ENCODE measurements at regions not wholly inside any gene's neighbourhood (a gene's known extent, or its start where the extent isn't known, plus 50 kb on each side); places are given as distances from the start of the nearest gene placed in this dataset.

DNA sequence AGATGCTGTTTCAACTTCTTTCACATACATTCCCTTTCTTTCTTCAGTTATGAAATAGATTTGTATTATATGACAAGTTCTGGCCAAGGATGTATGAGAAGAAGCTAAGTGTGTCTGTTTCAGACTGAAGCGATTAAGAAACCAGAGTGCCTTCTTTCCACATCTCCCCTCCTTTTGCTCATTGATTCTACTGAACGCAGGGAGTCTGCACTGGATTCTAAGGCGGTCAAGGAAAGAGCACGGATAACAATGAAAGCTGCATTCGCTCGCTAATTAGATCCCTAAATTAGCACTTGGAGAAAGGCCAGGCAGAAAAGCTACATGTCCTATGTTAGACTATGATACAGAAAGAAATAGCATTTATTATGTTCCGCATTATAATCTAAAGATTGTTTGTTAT is 267.7 kb downstream of the HAO1 start:
- DNase-seq (ENCODE audit: low read depth in 3 of 3, low spot score in 2 of 3) = no peak

GRCh38 chr20:7673841-7674240 is 266.4 kb downstream of the HAO1 start:
- DNase-seq (ENCODE audit: low read depth in 3 of 3, low spot score in 2 of 3) = no peak

GRCh38 chr20:7682916-7683315 is 257.3 kb downstream of the HAO1 start:
- DNase-seq (ENCODE audit: low read depth in 3 of 3, low spot score in 2 of 3) = no peak

DNA sequence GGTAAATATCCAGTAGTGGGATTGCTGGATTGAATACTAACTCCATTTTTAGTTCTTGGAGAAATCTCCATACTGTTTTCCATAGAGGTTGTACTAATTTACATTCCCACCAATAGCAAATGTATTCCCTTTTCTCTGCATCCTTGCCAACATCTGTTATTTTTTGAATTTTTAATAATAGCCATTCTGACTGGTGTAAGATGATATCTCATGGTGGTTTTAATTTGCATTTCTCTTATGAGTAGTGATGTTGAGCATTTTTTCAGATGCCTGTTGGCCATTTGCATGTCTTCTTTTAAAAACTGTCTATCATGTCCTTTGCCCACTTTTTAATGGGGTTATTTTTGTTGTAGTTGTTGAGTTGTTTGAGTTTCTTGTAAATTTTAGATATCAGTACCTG is 253.2 kb downstream of the HAO1 start:
- DNase-seq (ENCODE audit: low read depth in 3 of 3, low spot score in 2 of 3) = no peak

DNA sequence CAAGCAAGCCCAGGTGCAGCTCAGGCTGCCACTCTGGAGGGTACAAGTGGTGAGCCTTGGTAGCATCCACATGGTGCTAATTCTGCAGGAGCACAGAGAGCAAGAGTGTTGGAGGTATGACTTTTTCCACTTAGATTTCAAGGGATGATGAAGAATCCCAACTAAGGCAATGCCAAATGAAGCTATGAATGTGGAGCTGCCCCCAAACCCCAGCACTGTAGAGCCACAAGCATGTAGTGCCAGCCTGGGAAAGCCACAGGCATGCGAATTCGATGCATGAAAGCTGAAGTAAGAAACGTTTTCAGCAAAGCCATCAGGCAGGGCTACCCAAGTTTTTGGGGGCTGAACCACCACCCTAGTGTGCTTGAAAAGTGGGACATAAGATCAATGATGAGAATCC is 251.1 kb downstream of the HAO1 start:
- no peak for DNase-seq (ENCODE audit: low read depth in 3 of 3, low spot score in 2 of 3)

DNA sequence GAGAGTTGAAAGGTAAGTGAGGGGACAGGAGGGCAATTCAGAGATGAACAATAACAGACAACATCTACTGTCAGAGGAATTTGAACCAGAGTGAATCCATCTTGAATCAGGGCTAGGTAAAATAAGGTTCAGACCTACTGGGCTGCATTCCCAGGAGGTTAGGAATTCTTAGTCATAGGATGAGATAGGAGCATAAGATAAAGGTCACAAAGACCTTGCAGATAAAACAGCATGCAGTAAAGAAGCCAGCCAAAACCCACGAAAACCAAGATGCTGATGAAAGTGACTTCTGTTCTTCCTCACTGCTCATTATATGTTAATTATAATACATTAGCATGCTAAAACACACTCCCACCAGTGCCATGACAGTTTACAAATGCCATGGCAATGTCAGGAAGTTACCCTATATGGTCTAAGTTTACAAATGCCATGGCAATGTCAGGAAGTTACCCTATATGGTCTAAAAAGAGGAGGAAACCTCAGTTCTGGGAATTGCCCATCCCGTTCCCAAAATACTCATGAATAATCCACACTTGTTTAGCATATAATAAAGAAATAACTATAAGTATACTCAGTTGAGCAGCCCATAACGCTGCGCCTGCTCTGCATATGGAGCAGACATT is 248.5 kb downstream of the HAO1 start:
- no peak for DNase-seq (ENCODE audit: low read depth in 3 of 3, low spot score in 2 of 3)

DNA sequence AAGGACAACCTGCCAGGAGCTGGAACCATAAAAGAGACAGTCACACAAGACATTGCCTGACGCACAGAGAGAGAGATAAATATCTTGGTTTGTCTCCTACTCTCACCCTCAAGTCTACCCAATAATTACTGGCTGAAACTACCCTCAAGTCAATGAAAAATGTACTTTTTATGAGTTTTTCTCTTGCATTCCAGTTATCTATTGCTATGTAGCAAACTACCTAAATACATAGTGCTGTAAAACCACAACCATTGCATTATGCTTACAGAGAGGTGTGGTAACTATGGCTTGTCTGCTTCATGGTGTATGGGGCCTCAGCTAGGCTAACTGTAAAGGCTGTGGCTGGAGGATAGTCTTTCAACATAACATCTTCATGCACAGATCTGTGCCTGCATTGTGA is 247.8 kb downstream of the HAO1 start:
- no peak for DNase-seq (ENCODE audit: low read depth in 3 of 3, low spot score in 2 of 3)

DNA sequence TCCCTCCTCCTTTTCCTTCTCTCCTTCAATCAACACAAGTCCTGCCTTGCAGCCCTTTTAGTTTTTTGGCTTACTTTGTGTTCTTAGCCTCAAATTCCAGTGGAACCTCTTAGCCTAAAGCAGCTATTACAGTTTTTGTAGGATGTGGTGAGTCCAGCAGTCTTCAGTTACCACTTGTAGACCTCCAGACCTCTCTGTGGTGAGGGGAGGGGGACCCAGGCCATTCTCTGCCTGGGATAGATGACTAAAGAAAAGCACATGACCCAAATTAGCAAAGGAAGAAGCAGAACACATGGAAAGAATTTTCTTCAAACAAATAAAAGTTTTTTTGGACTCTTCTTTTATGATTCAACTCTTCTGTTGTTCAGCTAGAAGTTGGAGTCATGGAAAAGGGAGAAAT is 246.5 kb downstream of the HAO1 start:
- no peak for DNase-seq (ENCODE audit: low read depth in 3 of 3, low spot score in 2 of 3)

DNA sequence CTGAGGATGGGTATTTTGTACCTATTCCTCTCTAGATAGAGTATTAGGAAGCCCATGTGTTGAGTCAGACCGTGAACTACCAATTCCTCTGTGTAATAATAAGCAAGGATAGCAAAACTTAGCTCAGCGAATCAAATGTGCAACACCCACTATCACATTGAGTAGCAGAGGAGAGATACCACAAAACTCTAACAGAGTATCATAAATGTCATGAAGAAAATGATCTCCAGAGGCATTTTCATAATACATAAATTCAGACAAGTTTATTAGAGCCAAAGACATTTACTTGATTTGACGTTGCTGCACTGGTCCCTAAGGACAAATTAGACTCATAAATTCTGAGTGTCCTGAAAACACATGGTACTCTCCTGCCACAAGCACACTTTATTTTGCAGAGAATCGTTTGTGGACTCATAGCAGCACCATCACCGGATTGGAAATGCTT is 245.2 kb downstream of the HAO1 start:
- DNase-seq (ENCODE audit: low read depth in 3 of 3, low spot score in 2 of 3) = no peak

DNA sequence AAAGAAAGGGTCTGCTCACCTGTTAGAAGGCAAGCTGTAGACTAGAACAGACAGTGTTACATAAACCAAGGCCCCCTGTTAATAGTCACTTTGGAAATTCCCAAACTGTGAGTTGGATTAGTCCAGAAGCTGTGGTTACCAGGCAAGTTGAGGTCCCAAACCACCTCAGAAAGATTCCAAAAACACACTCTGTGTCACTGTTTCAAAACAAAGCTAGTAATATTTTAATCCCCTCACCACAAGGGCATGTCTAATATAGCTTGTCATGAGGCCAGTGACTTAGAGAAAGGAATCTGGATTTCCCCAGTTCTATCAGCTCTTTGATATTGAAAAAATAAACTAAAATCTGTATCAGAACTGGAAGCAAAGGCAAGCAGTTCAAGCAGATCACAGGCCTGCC is 244.6 kb downstream of the HAO1 start:
- DNase-seq (ENCODE audit: low read depth in 3 of 3, low spot score in 2 of 3) = no peak

DNA sequence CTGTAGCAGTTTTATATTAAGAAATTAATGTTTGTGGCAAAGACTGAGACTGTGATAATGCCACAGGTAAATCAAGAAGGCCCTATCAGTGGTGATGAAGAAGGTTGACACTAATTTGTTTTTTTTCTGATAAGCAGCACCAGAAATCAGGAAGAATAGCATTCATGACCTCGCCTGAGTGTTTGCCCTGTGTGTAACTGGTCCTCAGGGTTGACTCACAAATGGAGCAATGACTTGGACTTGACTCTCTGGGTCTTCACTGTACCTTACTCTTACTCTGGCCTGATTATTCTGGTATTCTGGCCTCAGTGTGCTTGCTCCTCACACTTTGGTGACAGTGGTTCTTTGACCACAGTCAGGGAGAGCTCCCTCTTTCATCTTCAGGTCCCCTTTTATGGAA is 243.9 kb downstream of the HAO1 start:
- DNase-seq (ENCODE audit: low read depth in 3 of 3, low spot score in 2 of 3) = no peak

DNA sequence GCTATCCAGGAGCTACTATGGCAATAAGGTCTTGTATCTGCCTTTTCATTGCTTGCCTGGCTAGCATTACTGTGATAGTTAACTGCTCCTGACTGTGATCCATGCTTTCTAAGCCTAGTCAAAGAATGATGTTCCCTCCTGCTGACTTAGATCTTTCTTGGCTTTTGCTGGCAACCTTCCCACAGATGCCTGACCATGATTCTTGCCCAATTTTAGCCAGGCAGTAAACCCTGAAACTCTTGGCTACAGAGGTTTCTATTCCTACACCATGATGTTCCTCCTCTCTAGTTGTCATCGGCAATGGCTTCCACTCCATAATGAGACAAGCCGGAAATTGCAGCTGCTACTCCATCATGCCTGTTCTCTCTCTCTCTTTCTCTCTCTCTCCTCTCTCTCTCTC is 238.1 kb downstream of the HAO1 start:
- no peak for DNase-seq (ENCODE audit: low read depth in 3 of 3, low spot score in 2 of 3)

- no peak for DNase-seq (ENCODE audit: low read depth in 3 of 3, low spot score in 2 of 3)
Observed at GRCh38 chr20:7703551-7703961, 236.7 kb downstream of the HAO1 start.

GRCh38 chr20:7703996-7704395 is 236.3 kb downstream of the HAO1 start:
- DNase-seq (ENCODE audit: low read depth in 3 of 3, low spot score in 2 of 3) = no peak

- no peak for DNase-seq (ENCODE audit: low read depth in 3 of 3, low spot score in 2 of 3)
Observed at GRCh38 chr20:7708112-7708511, 232.1 kb downstream of the HAO1 start.

DNA sequence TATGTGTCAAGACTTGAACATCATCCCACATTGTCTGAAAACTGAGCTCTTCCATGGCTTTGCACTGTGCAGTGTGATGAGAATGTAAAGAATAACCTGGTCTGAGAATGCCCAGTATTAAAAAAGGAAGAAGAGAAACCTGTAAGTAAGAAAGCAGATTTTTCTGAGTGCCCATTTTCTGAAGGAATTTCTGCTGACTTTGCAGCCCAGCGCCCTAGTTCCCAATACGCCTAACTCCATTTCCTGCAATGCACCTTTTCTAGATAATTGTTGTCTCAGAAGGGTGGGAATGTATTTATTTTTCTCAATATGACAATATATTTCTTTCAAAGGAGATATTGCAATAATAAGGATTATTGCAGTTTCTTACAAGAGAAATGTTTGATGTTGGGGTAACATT is 231.5 kb downstream of the HAO1 start:
- DNase-seq (ENCODE audit: low read depth in 3 of 3, low spot score in 2 of 3) = no peak

GRCh38 chr20:7710440-7710839 is 229.8 kb downstream of the HAO1 start:
- no peak for DNase-seq (ENCODE audit: low read depth in 3 of 3, low spot score in 2 of 3)

DNA sequence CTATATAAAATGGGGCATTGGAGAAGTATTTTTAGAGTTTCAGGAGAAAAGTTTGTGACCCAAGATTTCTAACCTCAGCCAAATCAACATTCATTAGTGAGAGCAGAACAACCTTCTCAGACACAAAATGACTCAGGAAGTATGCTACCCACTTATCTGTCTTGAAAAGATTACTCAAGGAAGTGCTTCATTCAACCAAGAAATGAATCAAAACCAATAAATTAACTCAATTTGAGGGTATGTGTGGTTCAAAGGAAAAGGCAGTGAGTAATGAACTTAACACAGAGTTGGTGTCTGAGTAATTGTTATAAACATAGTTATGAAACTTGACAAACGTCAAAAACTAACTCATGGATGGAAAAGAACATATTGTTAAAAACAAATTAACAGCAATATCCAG is 227.6 kb downstream of the HAO1 start:
- no peak for DNase-seq (ENCODE audit: low read depth in 3 of 3, low spot score in 2 of 3)

DNA sequence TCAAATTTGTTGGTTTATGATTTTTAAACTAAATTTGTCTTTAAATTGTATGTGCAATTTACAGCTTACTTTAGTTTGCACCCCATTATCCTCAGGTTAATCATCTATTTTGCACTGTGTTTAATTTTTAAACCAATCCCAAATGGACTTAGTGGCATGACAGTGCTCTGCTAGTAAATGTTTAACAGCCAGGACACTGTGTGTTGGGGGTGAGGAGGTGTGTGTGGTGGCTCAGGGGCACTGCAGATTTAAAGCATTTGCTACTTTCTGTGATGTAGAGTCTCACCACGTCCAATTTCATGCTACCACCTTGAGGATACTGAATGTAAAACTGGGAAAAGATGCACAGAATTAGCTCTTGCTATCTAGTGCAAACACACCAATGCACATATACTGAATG is 225.7 kb downstream of the HAO1 start:
- peak; percentile 12 to 35 (median 34) for DNase-seq (ENCODE audit: low read depth in 3 of 3, low spot score in 2 of 3)

DNA sequence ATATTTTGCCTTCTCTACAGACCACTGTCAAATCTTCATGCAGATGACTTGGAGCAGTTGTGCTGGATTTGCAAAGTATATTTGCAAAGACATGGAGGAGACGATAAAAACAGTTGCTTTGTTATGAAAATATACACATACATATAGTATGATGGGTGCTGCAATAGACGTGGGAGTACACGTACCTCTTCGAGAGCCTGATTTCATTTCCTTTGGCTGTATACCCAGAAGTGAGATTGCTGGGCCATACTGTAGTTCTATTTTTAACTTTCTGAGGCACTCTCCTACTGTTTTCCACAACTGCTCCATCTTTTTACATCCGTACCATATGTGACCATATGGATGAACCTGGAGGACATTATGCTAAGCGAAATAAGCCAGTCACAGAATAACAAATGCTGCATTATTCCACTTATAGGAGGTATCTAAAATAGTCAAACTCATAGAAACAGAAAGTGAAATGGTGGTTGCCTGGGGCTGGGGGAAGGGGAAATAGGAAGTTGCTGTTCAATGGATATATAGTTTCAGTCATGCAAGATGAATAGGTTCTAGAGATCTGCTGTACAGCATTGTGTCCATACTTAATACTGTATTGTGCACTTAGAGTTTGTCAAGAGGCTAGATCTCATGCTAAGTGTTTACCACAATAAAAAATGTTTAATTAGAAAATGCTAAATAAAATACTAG is 223.8 kb downstream of the HAO1 start:
- no peak for DNase-seq (ENCODE audit: low read depth in 3 of 3, low spot score in 2 of 3)

- DNase-seq (ENCODE audit: low read depth in 3 of 3, low spot score in 2 of 3) = no peak
Observed at GRCh38 chr20:7722564-7722963, 217.7 kb downstream of the HAO1 start.

DNA sequence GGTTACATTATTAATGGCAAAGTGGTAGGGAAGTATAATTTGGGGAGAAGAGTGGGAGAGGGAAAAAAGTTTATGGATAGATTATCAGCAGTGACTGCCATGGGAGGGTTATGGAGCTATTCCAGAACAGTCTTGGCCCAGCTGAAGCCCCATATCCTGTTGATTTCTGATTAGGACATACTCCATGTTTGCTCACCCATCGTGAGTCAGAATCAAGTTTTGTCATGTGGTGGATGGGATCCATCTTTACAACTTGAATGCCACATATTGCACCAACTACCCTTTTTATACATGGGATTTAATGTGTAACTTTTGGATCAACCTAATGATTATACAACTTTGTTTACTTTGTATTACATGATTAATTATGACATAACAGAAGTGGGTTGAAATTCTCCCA is 217.0 kb downstream of the HAO1 start:
- DNase-seq (ENCODE audit: low read depth in 3 of 3, low spot score in 2 of 3) = no peak

- no peak for DNase-seq (ENCODE audit: low read depth in 3 of 3, low spot score in 2 of 3)
Observed at GRCh38 chr20:7728338-7728737, 211.9 kb downstream of the HAO1 start.
